Posterior vena cava (tissue), 2 donors: ENCODE measurements at regions not wholly inside any gene's neighbourhood (a gene's known extent, or its start where the extent isn't known, plus 50 kb on each side); places are given as distances from the start of the nearest gene placed in this dataset.

ENCODE experiments used
- DNase-seq: peaks from one replicate; pipeline ENCODE4 v3.0.0-alpha.2; 2020; ENCODE audit warnings: low spot score
- intact Hi-C, 2 donors: fragments of 100-400 bp; cut with DNase I; formaldehyde crosslinking; loops; one replicate each; pipeline versions ENCODE4 v1.14.1 to v1.14.2; 2022 to 2023
- donor health status: DM: yes; HTN: yes; CAD: no.
- donor health status: DM: yes; HTN: yes; CAD: no.

GRCh38 chr10:28778524-28778923 is 101.2 kb downstream of the BAMBI start:
- intact Hi-C loops = no loop called here
- no peak for DNase-seq

- intact Hi-C loops = no loop called here
- DNase-seq = no peak
These were observed 104.0 kb downstream of the BAMBI start for GRCh38 chr10:28781296-28781695.

- intact Hi-C loops = no loop called here
- no peak for DNase-seq
These were observed 105.8 kb downstream of the BAMBI start for GRCh38 chr10:28783087-28783486.

- DNase-seq = no peak
- intact Hi-C loops = no loop called here
These were observed 107.7 kb downstream of the BAMBI start for GRCh38 chr10:28785018-28785417.

GRCh38 chr10:28788252-28788651 is 110.9 kb downstream of the BAMBI start:
- intact Hi-C loops = no loop called here
- DNase-seq = no peak

GRCh38 chr10:28788762-28789161 is 111.4 kb downstream of the BAMBI start:
- intact Hi-C loops = no loop called here
- DNase-seq = no peak

GRCh38 chr10:28790146-28790545 is 112.8 kb downstream of the BAMBI start:
- intact Hi-C loops = no loop called here
- DNase-seq = no peak

GRCh38 chr10:28793482-28793881 is 116.2 kb downstream of the BAMBI start:
- intact Hi-C loops = no loop called here
- no peak for DNase-seq

- no peak for DNase-seq
- intact Hi-C loops = no loop called here
These were observed 117.7 kb downstream of the BAMBI start for GRCh38 chr10:28794986-28795385.

- intact Hi-C loops = no loop called here
- DNase-seq = no peak
These were observed 119.5 kb downstream of the BAMBI start for GRCh38 chr10:28796606-28797512.

GRCh38 chr10:28797904-28798371 is 120.6 kb downstream of the BAMBI start:
- DNase-seq = no peak
- intact Hi-C loops = no loop called here

- no peak for DNase-seq
- intact Hi-C loops = no loop called here
These were observed 121.2 kb downstream of the BAMBI start for GRCh38 chr10:28798428-28798955.

- intact Hi-C loops = no loop called here
- DNase-seq = no peak
These were observed 121.6 kb downstream of the BAMBI start for GRCh38 chr10:28798964-28799363.

- DNase-seq = no peak
- intact Hi-C loops = no loop called here
These were observed 122.8 kb downstream of the BAMBI start for GRCh38 chr10:28800144-28800543.

- intact Hi-C loops = no loop called here
- no peak for DNase-seq
These were observed 123.9 kb downstream of the BAMBI start for GRCh38 chr10:28801247-28801646.

GRCh38 chr10:28801869-28802268 is 124.5 kb downstream of the BAMBI start:
- no peak for DNase-seq
- intact Hi-C loops = no loop called here

- DNase-seq = no peak
- intact Hi-C loops = no loop called here
These were observed 128.1 kb downstream of the BAMBI start for GRCh38 chr10:28805390-28805789.

- intact Hi-C loops = no loop called here
- DNase-seq = no peak
These were observed 129.2 kb downstream of the BAMBI start for GRCh38 chr10:28806488-28806941.

- intact Hi-C loops = no loop called here
- no peak for DNase-seq
These were observed 129.8 kb downstream of the BAMBI start for GRCh38 chr10:28806951-28807759.
